Right lobe of liver (tissue), 6 donors: ENCODE measurements at regions not wholly inside any gene's neighbourhood (a gene's known extent, or its start where the extent isn't known, plus 50 kb on each side); places are given as distances from the start of the nearest gene placed in this dataset.
A peak's percentile ranks its signal among the peaks of the same experiment; 100 is the strongest.
"Not testable (repeated sequence)": the region's sequence is repeated elsewhere in the genome, so short reads cannot be mapped to it uniquely, and the experiment has no call there.

Experiments
- ATAC-seq, 4 donors: fragments of 200-7000 bp; cut with Tn5 transposase; one replicate each; pipeline ENCODE4 v1.9.1; 2020; ENCODE audit warnings: mild to moderate bottlenecking in 4 of 4, moderate library complexity in 4 of 4
- DNase-seq, 3 donors: peaks; one replicate each; pipeline ENCODE4 v3.0.0-alpha.2; 2020
- H3K27ac ChIP-seq, 3 donors: fragments of 200-600 bp; one replicate each; pipeline ENCODE4 v1.8.0; 2022
- H3K27me3 ChIP-seq, 2 donors: fragments of 200-600 bp; one replicate each; pipeline ENCODE4 v1.8.0; 2022
- H3K36me3 ChIP-seq, 4 donors: fragments of 200-600 bp; sonication (generic) in 1 of 4; one replicate each; pipeline versions ENCODE4 v1.5.1 to v1.8.0; 2017 to 2022; ENCODE audit warnings: control low read depth in 1 of 4
- H3K4me1 ChIP-seq, 4 donors: fragments of 200-600 bp; sonication (generic) in 1 of 4; one replicate each; pipeline versions ENCODE4 v1.5.1 to v1.8.0; 2017 to 2022; ENCODE audit warnings: control low read depth in 1 of 4
- H3K4me3 ChIP-seq, 3 donors: fragments of 200-600 bp; one replicate each; pipeline ENCODE4 v1.8.0; 2022
- H3K9me3 ChIP-seq, 4 donors: fragments of 200-600 bp; sonication (generic) in 1 of 4; one replicate each; pipeline versions ENCODE4 v1.5.1 to v1.8.0; 2017 to 2022; ENCODE audit warnings: control low read depth in 1 of 4
- CTCF ChIP-seq, 4 donors: fragments of 200-600 bp in 3 of 4; fragments of 450-650 bp in 1 of 4; IDR thresholded peaks; one replicate each; pipeline versions ENCODE4 v1.5.1 to v1.8.0; 2016 to 2022; ENCODE audit warnings: antibody characterized with exemption in 4 of 4, mild to moderate bottlenecking in 2 of 4
- POLR2A ChIP-seq: fragments of 450-650 bp; IDR thresholded peaks from one replicate; pipeline ENCODE4 v1.6.1; 2017; ENCODE audit warnings: antibody characterized with exemption, mild to moderate bottlenecking
- WGBS: methylation state at CpG from one replicate; pipeline ENCODE4 v1.1.6; 2018; ENCODE audit warnings: low coverage, low lambda C conversion rate; ENCODE audit not compliant: insufficient coverage; ENCODE audit errors: missing lambda C conversion rate; 5-methylcytosine and 5-hydroxymethylcytosine counted together
- intact Hi-C, 2 donors: fragments of 100-400 bp; cut with DNase I; formaldehyde crosslinking; loops; one replicate each; pipeline versions ENCODE4 v1.11.2 to v1.14.1; 2022
- donor health status: DM: no; HTN: yes; CAD: no.
- donor health status: DM: no; HTN: no; CAD: no.
- donor health status: DM: no; HTN: no; CAD: no.
- donor health status: DM: no; HTN: yes; CAD: no.
- donor health status: DM: no; HTN: yes; CAD: no.

DNA sequence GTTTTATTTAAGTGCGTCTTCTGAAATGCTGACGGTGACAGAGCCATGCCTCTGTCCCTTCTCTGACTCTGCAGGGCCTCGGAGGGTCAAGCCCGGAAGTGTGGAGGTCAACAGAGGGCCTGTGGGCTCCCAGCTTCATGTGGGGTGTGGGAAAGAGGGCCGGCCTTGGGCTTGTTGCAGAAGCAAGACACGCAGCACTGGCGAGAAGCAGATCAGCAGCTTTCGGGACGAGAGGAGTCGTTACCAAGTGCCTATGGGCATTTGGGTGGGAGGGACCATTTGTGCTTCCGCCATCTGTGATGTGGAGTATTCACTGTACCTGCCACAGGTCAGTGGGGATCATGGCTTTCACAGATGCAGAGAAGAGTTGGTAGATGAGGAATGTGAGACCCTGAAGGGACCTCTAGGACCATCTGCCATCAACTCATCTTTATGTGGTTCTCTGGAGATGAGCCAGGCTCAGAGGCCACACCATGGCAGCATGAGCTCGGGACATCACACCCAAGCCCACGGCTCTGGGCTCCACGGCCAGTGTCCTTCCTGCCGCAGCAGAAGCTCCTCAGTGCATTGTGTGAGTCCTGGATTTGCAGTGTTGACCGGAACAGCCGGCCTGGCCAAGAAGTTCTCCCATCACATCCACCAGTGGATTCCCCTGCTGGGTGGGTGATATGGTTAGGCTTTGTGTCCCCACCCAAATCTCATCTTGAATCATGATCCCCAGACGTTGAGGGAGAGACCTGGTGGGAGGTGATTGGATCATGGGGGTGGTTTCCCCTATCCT, 590.7 kb downstream of the TBC1D22A start:
- H3K36me3 ChIP-seq = no peaks in the 10 kb centered on the region
- no peak overlapping the region for H3K4me3 ChIP-seq
- intact Hi-C loops = no loop called here
- TF ChIP-seq CTCF (IDR thresholded peaks at IDR 0.05) (no peak), POLR2A (no peak)
- ATAC-seq (no peak), DNase-seq (peak in 2 of 3 donors; percentile 25 to 44)
- no peak overlapping the region for H3K27ac ChIP-seq
- H3K27me3 ChIP-seq = no peaks in the 10 kb centered on the region
- no peaks in the 10 kb centered on the region for H3K4me1 ChIP-seq
- H3K9me3 ChIP-seq = no peaks in the 10 kb centered on the region
- WGBS = 53% methylated on average over 8 of the region's 18 CpGs

GRCh38 chr22:47351836-47352579, 589.6 kb downstream of the TBC1D22A start:
- peak in 1 of 4 donors; percentile 38 for ATAC-seq
- 37% methylated on average over 2 of the region's 11 CpGs for WGBS
- TF ChIP-seq CTCF (IDR thresholded peaks at IDR 0.05) (no peak), POLR2A (no peak)
- H3K4me1 ChIP-seq = no peaks in the 10 kb centered on the region
- peak in 2 of 3 donors; percentile 26 to 33 for DNase-seq
- intact Hi-C loops = no loop called here
- no peaks in the 10 kb centered on the region for H3K9me3 ChIP-seq
- no peak overlapping the region for H3K27ac ChIP-seq
- H3K4me3 ChIP-seq = no peak overlapping the region
- no peaks in the 10 kb centered on the region for H3K27me3 ChIP-seq
- no peaks in the 10 kb centered on the region for H3K36me3 ChIP-seq

- H3K4me3 ChIP-seq, H3K36me3 ChIP-seq, intact Hi-C loops, H3K9me3 ChIP-seq, ATAC-seq, DNase-seq, H3K27me3 ChIP-seq, H3K27ac ChIP-seq, H3K4me1 ChIP-seq: not testable (repeated sequence)
- WGBS = 100% methylated on average over 1 of the region's 1 CpG
Observed at GRCh38 chr22:47346287-47346686, 583.8 kb downstream of the TBC1D22A start.

DNA sequence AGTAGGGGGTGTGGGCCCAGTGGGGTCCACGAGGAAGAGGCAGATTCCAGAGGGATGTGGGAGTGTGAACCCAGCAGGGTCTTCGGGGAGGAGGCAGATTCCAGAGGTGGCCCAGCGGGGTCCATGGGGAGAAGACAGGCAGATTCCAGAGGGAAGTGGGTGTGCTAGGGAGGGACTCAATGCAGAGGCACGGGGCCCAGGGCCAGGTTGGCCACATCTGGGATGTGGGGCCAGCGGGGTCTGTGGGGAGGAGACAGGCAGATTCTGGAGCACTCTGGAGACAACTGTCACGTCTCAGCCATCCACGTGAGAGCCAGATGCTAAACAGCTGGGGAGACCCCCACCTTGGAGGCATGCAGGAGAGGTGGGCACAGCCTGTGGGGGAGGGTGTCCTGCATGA, 582.6 kb downstream of the TBC1D22A start:
- Histone ChIP-seq H3K36me3 (no peaks in the 10 kb centered on the region), H3K4me3 (no peak overlapping the region), H3K27me3 (no peaks in the 10 kb centered on the region), H3K9me3 (no peaks in the 10 kb centered on the region), H3K4me1 (no peaks in the 10 kb centered on the region), H3K27ac (no peak overlapping the region)
- TF ChIP-seq CTCF (IDR thresholded peaks at IDR 0.05) (no peak), POLR2A (no peak)
- intact Hi-C loops = no loop called here
- no peak for DNase-seq
- peak in 1 of 4 donors; percentile 32 for ATAC-seq
- WGBS = 52% methylated on average over 5 of the region's 7 CpGs

DNA sequence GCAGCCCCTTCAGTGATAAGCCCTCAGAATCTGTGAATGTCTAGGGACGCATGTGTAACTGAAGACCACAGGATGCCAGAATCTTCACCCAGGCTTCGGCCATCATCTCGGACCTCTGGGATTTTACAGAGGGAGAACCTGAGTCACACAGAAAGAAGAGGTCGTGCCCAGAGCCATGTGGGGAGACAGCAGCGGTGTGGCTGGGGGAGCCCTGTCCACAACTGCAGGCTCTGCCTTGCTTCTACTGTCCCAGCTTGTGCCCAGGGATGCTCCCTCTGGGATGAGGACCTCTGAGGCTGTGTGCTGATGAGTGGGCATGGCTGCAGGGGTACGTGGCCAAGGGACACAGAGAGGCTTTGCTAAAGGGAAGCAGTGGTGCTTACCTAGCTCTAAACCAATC, 582.0 kb downstream of the TBC1D22A start:
- H3K27ac ChIP-seq = no peak overlapping the region
- H3K36me3 ChIP-seq = no peaks in the 10 kb centered on the region
- DNase-seq (no peak), ATAC-seq (peak in 1 of 4 donors; percentile 28)
- TF ChIP-seq POLR2A (no peak), CTCF (IDR thresholded peaks at IDR 0.05) (no peak)
- intact Hi-C loops = no loop called here
- H3K4me3 ChIP-seq = no peak overlapping the region
- H3K4me1 ChIP-seq = no peaks in the 10 kb centered on the region
- WGBS = 50% methylated on average over 2 of the region's 6 CpGs
- H3K9me3 ChIP-seq = no peaks in the 10 kb centered on the region
- H3K27me3 ChIP-seq = no peaks in the 10 kb centered on the region
